GM21723 (cell line): ENCODE measurements at regions not wholly inside any gene's neighbourhood (a gene's known extent, or its start where the extent isn't known, plus 50 kb on each side); places are given as distances from the start of the nearest gene placed in this dataset.
"Not testable (repeated sequence)": the region's sequence is repeated elsewhere in the genome, so short reads cannot be mapped to it uniquely, and the experiment has no call there.

ENCODE experiments used
- ATAC-seq: cut with Tn5 transposase; IDR thresholded peaks from one replicate; pipeline ENCODE4 v1.9.1; 2021; ENCODE audit warnings: mild to moderate bottlenecking, moderate library complexity; ENCODE audit not compliant: unreplicated experiment

- ATAC-seq, result no peak
Measured at GRCh38 chr21:39083377-39084008, 99.8 kb downstream of the PSMG1 start.

- no peak for ATAC-seq
Measured at GRCh38 chr21:39082656-39083376, 100.4 kb downstream of the PSMG1 start.

- no peak for ATAC-seq
Measured at GRCh38 chr21:39080366-39080765, 102.9 kb downstream of the PSMG1 start.

GRCh38 chr21:39079617-39080016 lies 103.6 kb downstream of the PSMG1 start:
- no peak for ATAC-seq

GRCh38 chr21:39078322-39079065 lies 104.8 kb downstream of the PSMG1 start:
- no peak for ATAC-seq

GRCh38 chr21:39077876-39078275 lies 105.4 kb downstream of the PSMG1 start:
- ATAC-seq, result no peak

- no peak for ATAC-seq
Measured at GRCh38 chr21:39074508-39074907, 108.7 kb downstream of the PSMG1 start.

- no peak for ATAC-seq
Measured at GRCh38 chr21:39073717-39074116, 109.5 kb downstream of the PSMG1 start.

GRCh38 chr21:39073063-39073462 lies 110.2 kb downstream of the PSMG1 start:
- ATAC-seq, result no peak

GRCh38 chr21:39072468-39072867 lies 110.8 kb downstream of the PSMG1 start:
- ATAC-seq, result no peak

GRCh38 chr21:39071623-39072214 lies 111.5 kb downstream of the PSMG1 start:
- no peak for ATAC-seq

- ATAC-seq, result not testable (repeated sequence)
Measured at GRCh38 chr21:39069856-39070255, 113.4 kb downstream of the PSMG1 start.

- ATAC-seq, result no peak
Measured at GRCh38 chr21:39066829-39067780, 116.1 kb downstream of the PSMG1 start.

- ATAC-seq, result no peak
Measured at GRCh38 chr21:39065917-39066316, 117.3 kb downstream of the PSMG1 start.

- ATAC-seq, result no peak
Measured at GRCh38 chr21:39064325-39065012, 118.8 kb downstream of the PSMG1 start.

GRCh38 chr21:39063517-39063916 lies 119.7 kb downstream of the PSMG1 start:
- no peak for ATAC-seq

- ATAC-seq, result no peak
Measured at GRCh38 chr21:39062196-39062595, 121.1 kb downstream of the PSMG1 start.

- ATAC-seq, result no peak
Measured at GRCh38 chr21:39061766-39062165, 121.5 kb downstream of the PSMG1 start.

GRCh38 chr21:39060485-39061083 lies 122.7 kb downstream of the PSMG1 start:
- ATAC-seq, result no peak
